Mononuclear cell (primary cell): ENCODE measurements at regions not wholly inside any gene's neighbourhood (a gene's known extent, or its start where the extent isn't known, plus 50 kb on each side); places are given as distances from the start of the nearest gene placed in this dataset.
"Not testable (repeated sequence)": the region's sequence is repeated elsewhere in the genome, so short reads cannot be mapped to it uniquely, and the experiment has no call there.

Experiments
- H3K27me3 ChIP-seq: 2 replicates; pipeline ENCODE4 v1.6.0; 2011; ENCODE audit warnings: low read length, control low read depth; ENCODE audit not compliant: insufficient read depth
- H3K4me1 ChIP-seq: 2 replicates; pipeline ENCODE4 v1.5.1; 2011; ENCODE audit warnings: mild to moderate bottlenecking, low read length, control low read depth; ENCODE audit not compliant: insufficient read depth
- H3K4me3 ChIP-seq: 2 replicates; pipeline ENCODE4 v1.5.1; 2011; ENCODE audit warnings: mild to moderate bottlenecking, low read length, moderate library complexity
- H3K9me3 ChIP-seq: 2 replicates; pipeline ENCODE4 v1.5.1; 2011; ENCODE audit warnings: low read depth, mild to moderate bottlenecking, control low read depth, low read length

- H3K4me1 ChIP-seq: no peaks in the 10 kb centered on the region
- H3K4me3 ChIP-seq: no peak overlapping the region
- no peaks in the 10 kb centered on the region for H3K27me3 ChIP-seq
- no peaks in the 10 kb centered on the region for H3K9me3 ChIP-seq
Measured at GRCh38 chr1:30524840-30525617, 198.4 kb downstream of the MATN1 start.

GRCh38 chr1:30524025-30524555 lies 199.3 kb downstream of the MATN1 start:
- not testable (repeated sequence) for H3K4me1 ChIP-seq, H3K9me3 ChIP-seq, H3K27me3 ChIP-seq, H3K4me3 ChIP-seq

GRCh38 chr1:30523055-30524020 lies 200.0 kb downstream of the MATN1 start:
- no peaks in the 10 kb centered on the region for H3K4me1 ChIP-seq
- H3K4me3 ChIP-seq: no peak overlapping the region
- no peaks in the 10 kb centered on the region for H3K27me3 ChIP-seq
- no peaks in the 10 kb centered on the region for H3K9me3 ChIP-seq

- H3K4me1 ChIP-seq: no peaks in the 10 kb centered on the region
- H3K4me3 ChIP-seq: no peak overlapping the region
- H3K27me3 ChIP-seq: no peaks in the 10 kb centered on the region
- no peaks in the 10 kb centered on the region for H3K9me3 ChIP-seq
Measured at GRCh38 chr1:30522031-30523004, 201.1 kb downstream of the MATN1 start.

GRCh38 chr1:30521261-30521865 lies 202.0 kb downstream of the MATN1 start:
- Histone ChIP-seq H3K9me3 (no peaks in the 10 kb centered on the region), H3K4me3 (no peak overlapping the region)

GRCh38 chr1:30520476-30520875 lies 202.9 kb downstream of the MATN1 start:
- H3K4me1 ChIP-seq: no peaks in the 10 kb centered on the region

More at GRCh38 chr1:30521261-30521865, 202.0 kb downstream of the MATN1 start:
- Histone ChIP-seq H3K4me1 (no peaks in the 10 kb centered on the region), H3K27me3 (no peaks in the 10 kb centered on the region)

GRCh38 chr1:30519201-30519763 lies 204.1 kb downstream of the MATN1 start:
- Histone ChIP-seq H3K9me3 (no peaks in the 10 kb centered on the region), H3K4me3 (no peak overlapping the region), H3K4me1 (no peaks in the 10 kb centered on the region), H3K27me3 (no peaks in the 10 kb centered on the region)

More at GRCh38 chr1:30520476-30520875, 202.9 kb downstream of the MATN1 start:
- H3K4me3 ChIP-seq: no peak overlapping the region
- no peaks in the 10 kb centered on the region for H3K9me3 ChIP-seq
- no peaks in the 10 kb centered on the region for H3K27me3 ChIP-seq

GRCh38 chr1:30518696-30519095 lies 204.7 kb downstream of the MATN1 start:
- Histone ChIP-seq H3K4me1 (no peaks in the 10 kb centered on the region), H3K4me3 (no peak overlapping the region), H3K27me3 (no peaks in the 10 kb centered on the region), H3K9me3 (no peaks in the 10 kb centered on the region)

GRCh38 chr1:30518186-30518585 lies 205.2 kb downstream of the MATN1 start:
- H3K9me3 ChIP-seq: no peaks in the 10 kb centered on the region
- no peaks in the 10 kb centered on the region for H3K4me1 ChIP-seq
- H3K4me3 ChIP-seq: no peak overlapping the region
- no peaks in the 10 kb centered on the region for H3K27me3 ChIP-seq

- H3K4me3 ChIP-seq, H3K27me3 ChIP-seq, H3K9me3 ChIP-seq, H3K4me1 ChIP-seq: not testable (repeated sequence)
Measured at GRCh38 chr1:30517666-30518065, 205.7 kb downstream of the MATN1 start.

GRCh38 chr1:30517241-30517640 lies 206.1 kb downstream of the MATN1 start:
- not testable (repeated sequence) for H3K9me3 ChIP-seq, H3K27me3 ChIP-seq, H3K4me3 ChIP-seq, H3K4me1 ChIP-seq

- H3K4me1 ChIP-seq: no peaks in the 10 kb centered on the region
- no peak overlapping the region for H3K4me3 ChIP-seq
- H3K9me3 ChIP-seq: no peaks in the 10 kb centered on the region
- H3K27me3 ChIP-seq: no peaks in the 10 kb centered on the region
Measured at GRCh38 chr1:30516485-30516858, 206.9 kb downstream of the MATN1 start.

- Histone ChIP-seq H3K4me3 (no peak overlapping the region), H3K27me3 (no peaks in the 10 kb centered on the region), H3K9me3 (no peaks in the 10 kb centered on the region), H3K4me1 (no peaks in the 10 kb centered on the region)
Measured at GRCh38 chr1:30515755-30516484, 207.5 kb downstream of the MATN1 start.
